ENCODE measurements at regions not wholly inside any gene's neighbourhood (a gene's known extent, or its start where the extent isn't known, plus 50 kb on each side); places are given as distances from the start of the nearest gene placed in this dataset.

DNA sequence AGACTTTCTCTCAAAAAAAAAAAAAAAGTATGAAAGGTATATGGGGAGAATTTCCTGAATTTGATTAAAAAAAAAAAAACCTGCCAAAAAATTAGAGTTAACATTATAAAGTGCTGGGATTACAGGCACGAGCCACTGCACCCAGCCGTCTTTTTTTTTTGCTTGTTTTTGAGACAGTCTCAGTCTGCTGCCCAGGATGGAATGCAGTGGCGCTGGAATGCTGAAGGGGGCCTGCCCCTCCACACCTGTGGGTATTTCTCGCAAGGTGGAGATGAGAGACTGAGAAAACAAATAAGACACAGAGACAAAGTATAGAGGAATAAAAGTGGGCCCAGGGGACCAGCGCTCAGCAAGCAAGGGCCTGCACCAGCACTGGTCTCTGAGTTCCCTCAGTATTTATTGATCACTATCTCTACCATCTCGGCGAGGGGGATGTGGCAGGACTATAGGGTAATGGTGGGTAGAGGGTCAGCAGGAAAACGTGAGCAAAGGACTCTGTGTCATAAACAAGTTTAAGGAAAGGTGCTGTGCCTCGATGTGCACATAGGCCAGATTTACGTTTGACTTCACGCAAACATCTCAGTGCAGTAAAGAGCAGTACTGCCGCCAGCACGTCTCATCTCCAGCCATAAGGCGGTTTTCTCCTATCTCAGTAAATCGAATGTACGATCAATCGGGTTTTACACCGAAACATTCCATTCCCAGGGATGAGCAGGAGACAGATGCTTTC is 117.2 kb downstream of the GOSR1 start:
- TF ChIP-seq POLR2A (IDR thresholded peaks at IDR 0.05), result no peak
- TF ChIP-seq, protein P1, sequence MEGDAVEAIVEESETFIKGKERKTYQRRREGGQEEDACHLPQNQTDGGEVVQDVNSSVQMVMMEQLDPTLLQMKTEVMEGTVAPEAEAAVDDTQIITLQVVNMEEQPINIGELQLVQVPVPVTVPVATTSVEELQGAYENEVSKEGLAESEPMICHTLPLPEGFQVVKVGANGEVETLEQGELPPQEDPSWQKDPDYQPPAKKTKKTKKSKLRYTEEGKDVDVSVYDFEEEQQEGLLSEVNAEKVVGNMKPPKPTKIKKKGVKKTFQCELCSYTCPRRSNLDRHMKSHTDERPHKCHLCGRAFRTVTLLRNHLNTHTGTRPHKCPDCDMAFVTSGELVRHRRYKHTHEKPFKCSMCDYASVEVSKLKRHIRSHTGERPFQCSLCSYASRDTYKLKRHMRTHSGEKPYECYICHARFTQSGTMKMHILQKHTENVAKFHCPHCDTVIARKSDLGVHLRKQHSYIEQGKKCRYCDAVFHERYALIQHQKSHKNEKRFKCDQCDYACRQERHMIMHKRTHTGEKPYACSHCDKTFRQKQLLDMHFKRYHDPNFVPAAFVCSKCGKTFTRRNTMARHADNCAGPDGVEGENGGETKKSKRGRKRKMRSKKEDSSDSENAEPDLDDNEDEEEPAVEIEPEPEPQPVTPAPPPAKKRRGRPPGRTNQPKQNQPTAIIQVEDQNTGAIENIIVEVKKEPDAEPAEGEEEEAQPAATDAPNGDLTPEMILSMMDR (IDR thresholded peaks at IDR 0.05 in 8 of 11, conservative IDR thresholded peaks at IDR 0.05 in 3 of 11), result no peak
- no peak for TF ChIP-seq POLR2AphosphoS5 (IDR thresholded peaks at IDR 0.05)
